Cardiac muscle cell (in vitro differentiated cells and primary cell): ENCODE measurements at regions not wholly inside any gene's neighbourhood (a gene's known extent, or its start where the extent isn't known, plus 50 kb on each side); places are given as distances from the start of the nearest gene placed in this dataset.

Source experiments
- DNase-seq, 2 donors: peaks; one replicate each; pipeline versions ENCODE4 v3.0.0 to v3.0.0-alpha.2; 2010 to 2017; ENCODE audit warnings: low read depth in 1 of 2, low spot score in 1 of 2
- H3K27ac ChIP-seq: fragments of 200-600 bp; sonication (generic); 2 replicates; pipeline ENCODE4 v1.5.1; 2016
- H3K27me3 ChIP-seq: fragments of 200-600 bp; sonication (generic); 2 replicates; pipeline ENCODE4 v1.6.0; 2016; ENCODE audit warnings: control low read depth
- H3K36me3 ChIP-seq: fragments of 200-600 bp; sonication (generic); 2 replicates; pipeline ENCODE4 v1.5.1; 2016; ENCODE audit warnings: control low read depth
- H3K4me1 ChIP-seq: fragments of 200-600 bp; sonication (generic); 2 replicates; pipeline ENCODE4 v1.8.1; 2017; ENCODE audit warnings: low read depth, mild to moderate bottlenecking, mixed run types
- H3K4me3 ChIP-seq: fragments of 200-600 bp; sonication (generic); 2 replicates; pipeline ENCODE4 v1.5.1; 2016; ENCODE audit warnings: mild to moderate bottlenecking
- H3K9me3 ChIP-seq: fragments of 200-600 bp; sonication (generic); 2 replicates; pipeline ENCODE4 v1.5.1; 2017; ENCODE audit warnings: low read depth, mild to moderate bottlenecking, control low read depth
- CTCF ChIP-seq: IDR thresholded peaks from 2 replicates; pipeline ENCODE4 v1.5.1; 2012; ENCODE audit warnings: low read depth, mild to moderate bottlenecking, low read length

DNA sequence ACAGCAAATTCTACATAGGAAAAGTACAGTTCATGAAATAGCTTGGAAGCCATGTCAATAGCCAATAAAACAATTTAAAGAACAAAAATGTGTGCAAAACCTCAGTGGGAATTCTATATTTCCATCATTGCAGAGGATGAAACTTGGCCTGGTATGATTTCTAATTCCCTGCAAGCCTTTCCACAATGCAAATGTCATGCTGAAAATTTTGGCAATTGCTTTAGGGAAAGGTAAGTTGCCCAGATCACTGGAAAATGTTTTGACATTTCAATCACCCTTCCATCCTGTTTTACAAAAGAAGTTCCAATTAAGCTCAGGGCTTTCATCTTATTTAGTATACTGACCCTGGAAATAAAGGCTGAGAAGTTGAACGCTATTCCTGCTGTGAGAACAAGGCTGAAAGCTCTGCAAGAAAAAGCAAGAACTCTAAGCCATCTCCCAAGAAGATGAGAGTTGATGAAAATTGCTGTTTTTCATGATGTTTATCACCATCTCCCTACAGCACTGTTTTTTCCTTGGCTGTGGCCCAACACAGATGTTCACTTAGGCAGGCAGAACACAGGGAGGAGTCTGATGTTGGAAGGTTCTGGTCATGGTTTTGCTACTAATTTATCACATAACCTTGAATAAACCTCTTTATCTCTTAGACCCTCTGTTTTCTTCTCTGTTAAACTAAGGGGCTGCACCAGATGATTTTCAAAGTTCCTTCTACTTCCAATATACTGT is 263.7 kb downstream of the KCTD12 start:
- no peaks in the 10 kb centered on the region for H3K9me3 ChIP-seq
- DNase-seq, result peak in 1 of 2 donors; percentile 25
- H3K4me1 ChIP-seq, result peaks cover 7% of the 10 kb centered on the region
- H3K36me3 ChIP-seq, result no peaks in the 10 kb centered on the region
- no peak overlapping the region for H3K4me3 ChIP-seq
- H3K27me3 ChIP-seq, result peaks cover 38% of the 10 kb centered on the region
- TF ChIP-seq CTCF, result no peak
- no peak overlapping the region for H3K27ac ChIP-seq

GRCh38 chr13:76621705-76622104 is 264.5 kb downstream of the KCTD12 start:
- Histone ChIP-seq H3K9me3 (no peaks in the 10 kb centered on the region), H3K4me1 (peaks cover 7% of the 10 kb centered on the region), H3K4me3 (no peak overlapping the region), H3K36me3 (no peaks in the 10 kb centered on the region), H3K27me3 (peaks cover 38% of the 10 kb centered on the region), H3K27ac (no peak overlapping the region)
- no peak for TF ChIP-seq CTCF
- no peak for DNase-seq

DNA sequence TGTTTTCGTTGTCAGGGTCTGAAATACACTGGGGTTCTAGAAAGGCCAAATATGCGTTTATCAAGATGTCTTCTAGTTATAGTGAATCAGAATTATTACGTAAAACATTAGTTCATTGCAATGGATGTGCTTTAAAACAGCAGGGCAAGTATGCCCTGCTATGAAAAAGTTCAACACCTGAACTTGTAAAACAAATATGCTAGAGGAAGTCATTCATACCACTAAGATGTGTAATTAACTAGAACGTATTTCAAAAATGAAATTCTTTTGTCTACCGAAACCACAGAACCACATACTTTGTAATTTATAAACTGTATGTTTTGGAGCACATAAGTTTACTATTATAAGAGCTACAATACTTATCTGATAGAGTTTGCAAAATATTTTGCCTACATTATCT is 266.2 kb downstream of the KCTD12 start:
- peak in 1 of 2 donors; percentile 8 for DNase-seq
- no peaks in the 10 kb centered on the region for H3K9me3 ChIP-seq
- TF ChIP-seq CTCF, result no peak

GRCh38 chr13:76619631-76620030 is 266.6 kb downstream of the KCTD12 start:
- H3K36me3 ChIP-seq, result no peaks in the 10 kb centered on the region
- peak in 1 of 2 donors; percentile 80 for DNase-seq
- no peaks in the 10 kb centered on the region for H3K9me3 ChIP-seq
- no peak overlapping the region for H3K4me3 ChIP-seq
- H3K27ac ChIP-seq, result no peak overlapping the region
- H3K4me1 ChIP-seq, result peaks cover 7% of the 10 kb centered on the region
- peaks cover 28% of the 10 kb centered on the region for H3K27me3 ChIP-seq
- TF ChIP-seq CTCF, result no peak

More for the DNA sequence above, 266.2 kb downstream of the KCTD12 start:
- peaks cover 32% of the 10 kb centered on the region for H3K27me3 ChIP-seq
- H3K36me3 ChIP-seq, result no peaks in the 10 kb centered on the region
- peaks cover 7% of the 10 kb centered on the region for H3K4me1 ChIP-seq
- no peak overlapping the region for H3K4me3 ChIP-seq
- H3K27ac ChIP-seq, result no peak overlapping the region

DNA sequence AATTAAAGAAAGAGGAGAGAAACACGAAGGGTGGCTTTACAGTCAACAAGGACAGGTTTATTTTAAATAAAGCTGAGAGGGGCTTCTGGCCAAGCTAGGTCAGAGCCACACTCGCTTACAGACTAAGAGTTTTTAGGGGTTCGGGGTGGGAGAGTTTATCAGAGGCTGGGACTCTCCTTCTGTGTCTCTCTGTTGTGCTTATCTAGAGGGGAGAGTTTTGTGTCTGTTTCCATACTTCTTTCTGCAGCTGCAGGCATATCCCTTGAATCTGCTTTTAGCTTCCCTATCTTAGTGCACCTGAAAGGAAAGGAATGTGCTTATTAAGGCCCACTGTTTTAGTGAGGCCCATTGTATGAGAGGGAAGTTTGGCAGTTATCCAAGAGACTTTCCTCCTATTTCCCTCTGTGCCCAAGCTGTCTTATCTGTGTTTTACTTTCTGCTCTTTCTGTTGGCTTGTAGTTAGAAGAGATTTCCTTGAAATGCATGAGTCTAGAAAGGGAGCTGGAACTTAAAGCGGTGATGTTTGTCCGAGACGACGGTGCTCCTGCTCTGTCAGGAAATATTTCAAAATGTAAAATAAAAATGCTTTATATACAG is 275.3 kb downstream of the KCTD12 start:
- Histone ChIP-seq H3K4me3 (no peak overlapping the region), H3K36me3 (no peaks in the 10 kb centered on the region), H3K4me1 (no peaks in the 10 kb centered on the region), H3K27ac (no peak overlapping the region), H3K9me3 (peaks cover 4% of the 10 kb centered on the region), H3K27me3 (no peaks in the 10 kb centered on the region)
- TF ChIP-seq CTCF, result no peak
- DNase-seq, result peak; percentile 31 to 39
